ENCODE measurements at regions not wholly inside any gene's neighbourhood (a gene's known extent, or its start where the extent isn't known, plus 50 kb on each side); places are given as distances from the start of the nearest gene placed in this dataset.

GRCh38 chr2:215611609-215612386, 175.9 kb upstream of the FN1 start:
- Histone ChIP-seq H3K36me3 (ENCODE audit: control insufficient read depth, insufficient read depth, low read length) (no peaks in the 10 kb centered on the region), H2BK5ac (ENCODE audit: low read length) (no peak overlapping the region), H3K79me2 (ENCODE audit: control insufficient read depth, insufficient read depth, low read length) (no peaks in the 10 kb centered on the region), H2AK5ac (ENCODE audit: low read length) (peak overlapping the region; percentile 46), H3K18ac (ENCODE audit: low read length) (peak overlapping the region; percentile 77), H3K79me1 (ENCODE audit: low read length) (no peaks in the 10 kb centered on the region), H2BK15ac (replicated peaks; ENCODE audit: low read depth) (peak overlapping the region; percentile 99), H3K4me2 (ENCODE audit: low read length) (no peak overlapping the region), H3K4me1 (ENCODE audit: control insufficient read depth, low read depth, low read length) (peaks cover 3% of the 10 kb centered on the region), H4K5ac (ENCODE audit: low read length) (no peak overlapping the region), H2BK120ac (ENCODE audit: low read depth, low read length) (no peak overlapping the region), H3K27me3 (ENCODE audit: insufficient read depth, low read length, poor library complexity) (no peaks in the 10 kb centered on the region), H3K23ac (ENCODE audit: low read length) (no peak overlapping the region), H3K9ac (ENCODE audit: low read length) (no peak overlapping the region), H3K4ac (ENCODE audit: low read depth, low read length) (peak overlapping the region; percentile 59), H3K56ac (ENCODE audit: low read length) (no peak overlapping the region), H4K8ac (ENCODE audit: low read depth, low read length) (peak overlapping the region; percentile 58), H3K27ac (ENCODE audit: low read depth, low read length) (no peak overlapping the region), H3K4me3 (ENCODE audit: low read length) (no peak overlapping the region)
- no CpG with 5 or more reads among the region's 7 CpGs for WGBS (ENCODE audit: extremely low coverage, insufficient coverage, low lambda C conversion rate)
- no peak for DNase-seq

GRCh38 chr2:215609089-215610032, 173.5 kb upstream of the FN1 start:
- H3K4me3 ChIP-seq (ENCODE audit: low read length) = no peak overlapping the region

GRCh38 chr2:215607766-215608165, 171.9 kb upstream of the FN1 start:
- no peak overlapping the region for H2BK5ac ChIP-seq (ENCODE audit: low read length)
- no peak overlapping the region for H4K8ac ChIP-seq (ENCODE audit: low read depth, low read length)
- H3K4ac ChIP-seq (ENCODE audit: low read depth, low read length) = no peak overlapping the region
- no peak overlapping the region for H3K9ac ChIP-seq (ENCODE audit: low read length)
- no peak overlapping the region for H4K5ac ChIP-seq (ENCODE audit: low read length)
- no peaks in the 10 kb centered on the region for H3K79me2 ChIP-seq (ENCODE audit: control insufficient read depth, insufficient read depth, low read length)
- H2BK120ac ChIP-seq (ENCODE audit: low read depth, low read length) = no peak overlapping the region
- H3K79me1 ChIP-seq (ENCODE audit: low read length) = no peaks in the 10 kb centered on the region
- WGBS (ENCODE audit: extremely low coverage, insufficient coverage, low lambda C conversion rate) = no CpG with 5 or more reads among the region's 1 CpG
- no peak overlapping the region for H3K18ac ChIP-seq (ENCODE audit: low read length)
- no peak overlapping the region for H2BK15ac ChIP-seq (replicated peaks; ENCODE audit: low read depth)
- DNase-seq = no peak
- H3K36me3 ChIP-seq (ENCODE audit: control insufficient read depth, insufficient read depth, low read length) = no peaks in the 10 kb centered on the region
- H3K27me3 ChIP-seq (ENCODE audit: insufficient read depth, low read length, poor library complexity) = no peaks in the 10 kb centered on the region
- no peak overlapping the region for H3K23ac ChIP-seq (ENCODE audit: low read length)
- H2AK5ac ChIP-seq (ENCODE audit: low read length) = no peak overlapping the region
- no peak overlapping the region for H3K27ac ChIP-seq (ENCODE audit: low read depth, low read length)
- peaks cover 2% of the 10 kb centered on the region for H3K4me1 ChIP-seq (ENCODE audit: control insufficient read depth, low read depth, low read length)
- no peak overlapping the region for H3K4me2 ChIP-seq (ENCODE audit: low read length)
- no peak overlapping the region for H3K56ac ChIP-seq (ENCODE audit: low read length)
- H3K4me3 ChIP-seq (ENCODE audit: low read length) = no peak overlapping the region

More at GRCh38 chr2:215609089-215610032, 173.5 kb upstream of the FN1 start:
- Histone ChIP-seq H3K79me2 (ENCODE audit: control insufficient read depth, insufficient read depth, low read length) (no peaks in the 10 kb centered on the region), H3K4ac (ENCODE audit: low read depth, low read length) (no peak overlapping the region), H2BK120ac (ENCODE audit: low read depth, low read length) (no peak overlapping the region), H3K27me3 (ENCODE audit: insufficient read depth, low read length, poor library complexity) (no peaks in the 10 kb centered on the region), H3K79me1 (ENCODE audit: low read length) (no peaks in the 10 kb centered on the region), H3K36me3 (ENCODE audit: control insufficient read depth, insufficient read depth, low read length) (no peaks in the 10 kb centered on the region), H3K4me1 (ENCODE audit: control insufficient read depth, low read depth, low read length) (peaks cover 3% of the 10 kb centered on the region), H4K8ac (ENCODE audit: low read depth, low read length) (no peak overlapping the region), H3K18ac (ENCODE audit: low read length) (no peak overlapping the region), H4K5ac (ENCODE audit: low read length) (no peak overlapping the region), H2AK5ac (ENCODE audit: low read length) (peak overlapping the region; percentile 13), H2BK5ac (ENCODE audit: low read length) (no peak overlapping the region), H3K27ac (ENCODE audit: low read depth, low read length) (no peak overlapping the region), H3K9ac (ENCODE audit: low read length) (no peak overlapping the region), H3K4me2 (ENCODE audit: low read length) (no peak overlapping the region), H3K23ac (ENCODE audit: low read length) (no peak overlapping the region), H3K56ac (ENCODE audit: low read length) (no peak overlapping the region), H2BK15ac (replicated peaks; ENCODE audit: low read depth) (no peak overlapping the region)
- no CpG with 5 or more reads among the region's 8 CpGs for WGBS (ENCODE audit: extremely low coverage, insufficient coverage, low lambda C conversion rate)
- DNase-seq = no peak

- H3K79me1 ChIP-seq (ENCODE audit: low read length) = no peaks in the 10 kb centered on the region
- H3K79me2 ChIP-seq (ENCODE audit: control insufficient read depth, insufficient read depth, low read length) = no peaks in the 10 kb centered on the region
- H2BK120ac ChIP-seq (ENCODE audit: low read depth, low read length) = no peak overlapping the region
- no peaks in the 10 kb centered on the region for H3K27me3 ChIP-seq (ENCODE audit: insufficient read depth, low read length, poor library complexity)
- no peak overlapping the region for H3K56ac ChIP-seq (ENCODE audit: low read length)
- no peak overlapping the region for H3K27ac ChIP-seq (ENCODE audit: low read depth, low read length)
- H3K4me3 ChIP-seq (ENCODE audit: low read length) = no peak overlapping the region
- H3K18ac ChIP-seq (ENCODE audit: low read length) = no peak overlapping the region
- no peak overlapping the region for H4K5ac ChIP-seq (ENCODE audit: low read length)
- H3K4me2 ChIP-seq (ENCODE audit: low read length) = no peak overlapping the region
- H2AK5ac ChIP-seq (ENCODE audit: low read length) = no peak overlapping the region
- H3K4ac ChIP-seq (ENCODE audit: low read depth, low read length) = no peak overlapping the region
- no peak for DNase-seq
- no CpG with 5 or more reads among the region's 2 CpGs for WGBS (ENCODE audit: extremely low coverage, insufficient coverage, low lambda C conversion rate)
- no peak overlapping the region for H2BK5ac ChIP-seq (ENCODE audit: low read length)
- H3K36me3 ChIP-seq (ENCODE audit: control insufficient read depth, insufficient read depth, low read length) = no peaks in the 10 kb centered on the region
- H3K23ac ChIP-seq (ENCODE audit: low read length) = no peak overlapping the region
- no peaks in the 10 kb centered on the region for H3K4me1 ChIP-seq (ENCODE audit: control insufficient read depth, low read depth, low read length)
- no peak overlapping the region for H4K8ac ChIP-seq (ENCODE audit: low read depth, low read length)
- H2BK15ac ChIP-seq (replicated peaks; ENCODE audit: low read depth) = no peak overlapping the region
- no peak overlapping the region for H3K9ac ChIP-seq (ENCODE audit: low read length)
Observed at GRCh38 chr2:215606219-215606618, 170.4 kb upstream of the FN1 start.

GRCh38 chr2:215605214-215605613, 169.3 kb upstream of the FN1 start:
- H2AK5ac ChIP-seq (ENCODE audit: low read length) = no peak overlapping the region
- H3K79me2 ChIP-seq (ENCODE audit: control insufficient read depth, insufficient read depth, low read length) = no peaks in the 10 kb centered on the region
- H3K4me3 ChIP-seq (ENCODE audit: low read length) = no peak overlapping the region
- H3K79me1 ChIP-seq (ENCODE audit: low read length) = no peaks in the 10 kb centered on the region
- no peaks in the 10 kb centered on the region for H3K36me3 ChIP-seq (ENCODE audit: control insufficient read depth, insufficient read depth, low read length)
- no peak overlapping the region for H4K8ac ChIP-seq (ENCODE audit: low read depth, low read length)
- no peak for DNase-seq
- H3K18ac ChIP-seq (ENCODE audit: low read length) = no peak overlapping the region
- H3K4me1 ChIP-seq (ENCODE audit: control insufficient read depth, low read depth, low read length) = no peaks in the 10 kb centered on the region
- no peak overlapping the region for H3K4ac ChIP-seq (ENCODE audit: low read depth, low read length)
- no peak overlapping the region for H3K56ac ChIP-seq (ENCODE audit: low read length)
- no peak overlapping the region for H3K23ac ChIP-seq (ENCODE audit: low read length)
- no peak overlapping the region for H3K27ac ChIP-seq (ENCODE audit: low read depth, low read length)
- H3K9ac ChIP-seq (ENCODE audit: low read length) = no peak overlapping the region
- no peak overlapping the region for H2BK120ac ChIP-seq (ENCODE audit: low read depth, low read length)
- H2BK15ac ChIP-seq (replicated peaks; ENCODE audit: low read depth) = no peak overlapping the region
- no peak overlapping the region for H3K4me2 ChIP-seq (ENCODE audit: low read length)
- no peak overlapping the region for H4K5ac ChIP-seq (ENCODE audit: low read length)
- H2BK5ac ChIP-seq (ENCODE audit: low read length) = no peak overlapping the region
- no peaks in the 10 kb centered on the region for H3K27me3 ChIP-seq (ENCODE audit: insufficient read depth, low read length, poor library complexity)
